ENCODE measurements at regions not wholly inside any gene's neighbourhood (a gene's known extent, or its start where the extent isn't known, plus 50 kb on each side); places are given as distances from the start of the nearest gene placed in this dataset.

- H3K9me3 ChIP-seq (ENCODE audit: insufficient read depth, low read length, severe bottlenecking): peaks cover 3% of the 10 kb centered on the region
- no peaks in the 10 kb centered on the region for H3K4me1 ChIP-seq (ENCODE audit: insufficient read depth, low read length)
- H3K4me2 ChIP-seq (ENCODE audit: insufficient read depth, low read length): no peak overlapping the region
- no peak overlapping the region for H3K9ac ChIP-seq (ENCODE audit: low read depth, low read length)
- no peaks in the 10 kb centered on the region for H3K36me3 ChIP-seq (ENCODE audit: insufficient read depth, low read length)
- H2AFZ ChIP-seq (ENCODE audit: low read depth, low read length): no peak overlapping the region
- no peaks in the 10 kb centered on the region for H3K79me2 ChIP-seq (ENCODE audit: insufficient read depth, low read length)
- no peak overlapping the region for H3K4me3 ChIP-seq (ENCODE audit: low read depth in 1 of 2, low read length in 2 of 2)
- no peak for ATAC-seq (ENCODE audit: insufficient read depth, low read depth)
- no peaks in the 10 kb centered on the region for H4K20me1 ChIP-seq (ENCODE audit: insufficient read depth, low read length)
- no peak overlapping the region for H3K27ac ChIP-seq (ENCODE audit: low read length)
- no peak for DNase-seq
- no peaks in the 10 kb centered on the region for H3K27me3 ChIP-seq (ENCODE audit: insufficient read depth, low read length, poor library complexity)
- TF ChIP-seq, protein P1, sequence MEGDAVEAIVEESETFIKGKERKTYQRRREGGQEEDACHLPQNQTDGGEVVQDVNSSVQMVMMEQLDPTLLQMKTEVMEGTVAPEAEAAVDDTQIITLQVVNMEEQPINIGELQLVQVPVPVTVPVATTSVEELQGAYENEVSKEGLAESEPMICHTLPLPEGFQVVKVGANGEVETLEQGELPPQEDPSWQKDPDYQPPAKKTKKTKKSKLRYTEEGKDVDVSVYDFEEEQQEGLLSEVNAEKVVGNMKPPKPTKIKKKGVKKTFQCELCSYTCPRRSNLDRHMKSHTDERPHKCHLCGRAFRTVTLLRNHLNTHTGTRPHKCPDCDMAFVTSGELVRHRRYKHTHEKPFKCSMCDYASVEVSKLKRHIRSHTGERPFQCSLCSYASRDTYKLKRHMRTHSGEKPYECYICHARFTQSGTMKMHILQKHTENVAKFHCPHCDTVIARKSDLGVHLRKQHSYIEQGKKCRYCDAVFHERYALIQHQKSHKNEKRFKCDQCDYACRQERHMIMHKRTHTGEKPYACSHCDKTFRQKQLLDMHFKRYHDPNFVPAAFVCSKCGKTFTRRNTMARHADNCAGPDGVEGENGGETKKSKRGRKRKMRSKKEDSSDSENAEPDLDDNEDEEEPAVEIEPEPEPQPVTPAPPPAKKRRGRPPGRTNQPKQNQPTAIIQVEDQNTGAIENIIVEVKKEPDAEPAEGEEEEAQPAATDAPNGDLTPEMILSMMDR (IDR thresholded peaks at IDR 0.05; ENCODE audit: borderline replicate concordance, extremely low read depth, low read length, poor library complexity, severe bottlenecking): no peak
- no peak for TF ChIP-seq EZH2 (IDR thresholded peaks at IDR 0.05; ENCODE audit: borderline replicate concordance, low read depth, low read length, severe bottlenecking)
Measured at GRCh38 chr5:74536658-74537057, 103.9 kb downstream of the ENC1 start.

GRCh38 chr5:74535926-74536325 is 104.6 kb downstream of the ENC1 start:
- ATAC-seq (ENCODE audit: insufficient read depth, low read depth): no peak
- H3K9ac ChIP-seq (ENCODE audit: low read depth, low read length): no peak overlapping the region

DNA sequence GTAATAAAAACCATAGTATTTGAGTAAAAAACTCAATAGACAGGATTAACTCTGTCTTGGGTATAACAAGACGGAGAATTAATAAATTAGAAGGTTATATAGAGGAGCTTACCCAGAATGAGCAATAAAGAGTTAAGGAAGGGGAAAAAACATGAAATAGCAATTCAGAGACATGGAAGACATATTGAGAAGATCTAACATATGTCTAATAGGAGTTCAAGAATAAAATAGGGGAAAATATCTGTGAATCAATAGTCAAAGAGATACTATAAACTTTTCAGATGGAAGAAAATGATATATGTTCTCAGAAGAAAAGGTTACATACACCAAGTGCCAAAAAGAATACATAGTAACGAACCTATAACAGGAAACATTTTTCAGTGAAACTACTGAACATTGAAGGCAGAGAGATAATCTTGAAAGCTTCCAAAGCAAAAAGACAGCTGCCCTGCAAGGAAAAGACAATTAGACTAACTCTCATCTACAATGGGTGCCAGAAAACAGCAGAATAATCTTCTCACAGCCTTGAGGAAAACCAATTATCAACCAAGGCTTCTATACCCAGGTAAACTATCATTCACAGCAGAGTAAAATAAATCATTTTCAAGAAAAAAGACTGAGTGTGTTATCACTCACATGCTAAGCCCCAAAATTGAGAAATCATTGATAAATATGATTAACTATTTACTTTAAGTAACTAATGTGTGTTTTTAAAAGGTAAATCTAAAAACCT is 106.0 kb downstream of the ENC1 start:
- Histone ChIP-seq H3K9ac (ENCODE audit: low read depth, low read length) (no peak overlapping the region), H3K27ac (ENCODE audit: low read length) (no peak overlapping the region), H3K27me3 (ENCODE audit: insufficient read depth, low read length, poor library complexity) (no peaks in the 10 kb centered on the region), H3K79me2 (ENCODE audit: insufficient read depth, low read length) (no peaks in the 10 kb centered on the region), H3K4me3 (ENCODE audit: low read depth in 1 of 2, low read length in 2 of 2) (no peak overlapping the region), H2AFZ (ENCODE audit: low read depth, low read length) (no peak overlapping the region), H3K4me2 (ENCODE audit: insufficient read depth, low read length) (no peak overlapping the region), H3K36me3 (ENCODE audit: insufficient read depth, low read length) (no peaks in the 10 kb centered on the region), H3K4me1 (ENCODE audit: insufficient read depth, low read length) (no peaks in the 10 kb centered on the region), H4K20me1 (ENCODE audit: insufficient read depth, low read length) (no peaks in the 10 kb centered on the region), H3K9me3 (ENCODE audit: insufficient read depth, low read length, severe bottlenecking) (peaks cover 3% of the 10 kb centered on the region)
- DNase-seq: no peak
- ATAC-seq (ENCODE audit: insufficient read depth, low read depth): no peak
- TF ChIP-seq, protein P1 (IDR thresholded peaks at IDR 0.05; ENCODE audit: borderline replicate concordance, extremely low read depth, low read length, poor library complexity, severe bottlenecking): no peak
- TF ChIP-seq EZH2 (IDR thresholded peaks at IDR 0.05; ENCODE audit: borderline replicate concordance, low read depth, low read length, severe bottlenecking): no peak

More at GRCh38 chr5:74535926-74536325, 104.6 kb downstream of the ENC1 start:
- Histone ChIP-seq H3K4me3 (ENCODE audit: low read depth in 1 of 2, low read length in 2 of 2) (no peak overlapping the region), H3K27me3 (ENCODE audit: insufficient read depth, low read length, poor library complexity) (no peaks in the 10 kb centered on the region), H3K9me3 (ENCODE audit: insufficient read depth, low read length, severe bottlenecking) (peaks cover 3% of the 10 kb centered on the region), H3K79me2 (ENCODE audit: insufficient read depth, low read length) (no peaks in the 10 kb centered on the region), H3K36me3 (ENCODE audit: insufficient read depth, low read length) (no peaks in the 10 kb centered on the region), H3K27ac (ENCODE audit: low read length) (no peak overlapping the region), H4K20me1 (ENCODE audit: insufficient read depth, low read length) (no peaks in the 10 kb centered on the region), H3K4me1 (ENCODE audit: insufficient read depth, low read length) (no peaks in the 10 kb centered on the region), H2AFZ (ENCODE audit: low read depth, low read length) (no peak overlapping the region), H3K4me2 (ENCODE audit: insufficient read depth, low read length) (no peak overlapping the region)
- no peak for DNase-seq
- TF ChIP-seq EZH2 (IDR thresholded peaks at IDR 0.05; ENCODE audit: borderline replicate concordance, low read depth, low read length, severe bottlenecking): no peak
- TF ChIP-seq, protein P1 (IDR thresholded peaks at IDR 0.05; ENCODE audit: borderline replicate concordance, extremely low read depth, low read length, poor library complexity, severe bottlenecking): no peak
